ENCODE measurements at regions not wholly inside any gene's neighbourhood (a gene's known extent, or its start where the extent isn't known, plus 50 kb on each side); places are given as distances from the start of the nearest gene placed in this dataset.

DNA sequence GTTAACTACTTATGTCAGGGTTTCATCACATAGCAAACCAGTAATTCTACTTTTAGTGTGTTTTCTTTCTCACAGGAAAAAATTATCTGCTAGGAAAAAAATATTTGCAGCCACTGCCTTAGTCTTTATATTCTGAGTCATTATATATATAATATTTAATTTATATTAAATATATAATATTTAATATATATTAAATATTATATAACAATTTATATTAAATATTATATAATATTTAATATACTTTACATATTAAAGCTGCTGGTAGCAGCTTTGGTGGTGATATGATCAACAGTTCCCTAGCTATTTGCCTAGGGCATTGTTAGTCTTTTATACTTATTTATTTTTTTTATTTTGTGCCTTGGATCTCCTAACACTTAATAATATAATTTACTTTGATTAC, 381.6 kb downstream of the STIM2 start:
- TF ChIP-seq POLR2AphosphoS5 (IDR thresholded peaks at IDR 0.05; ENCODE audit: low read depth) (no peak), GABPA (IDR thresholded peaks at IDR 0.05; ENCODE audit: low read depth) (no peak), SPI1 (IDR thresholded peaks at IDR 0.05; ENCODE audit: borderline replicate concordance, low read depth) (no peak)
- TF ChIP-seq, protein P1, sequence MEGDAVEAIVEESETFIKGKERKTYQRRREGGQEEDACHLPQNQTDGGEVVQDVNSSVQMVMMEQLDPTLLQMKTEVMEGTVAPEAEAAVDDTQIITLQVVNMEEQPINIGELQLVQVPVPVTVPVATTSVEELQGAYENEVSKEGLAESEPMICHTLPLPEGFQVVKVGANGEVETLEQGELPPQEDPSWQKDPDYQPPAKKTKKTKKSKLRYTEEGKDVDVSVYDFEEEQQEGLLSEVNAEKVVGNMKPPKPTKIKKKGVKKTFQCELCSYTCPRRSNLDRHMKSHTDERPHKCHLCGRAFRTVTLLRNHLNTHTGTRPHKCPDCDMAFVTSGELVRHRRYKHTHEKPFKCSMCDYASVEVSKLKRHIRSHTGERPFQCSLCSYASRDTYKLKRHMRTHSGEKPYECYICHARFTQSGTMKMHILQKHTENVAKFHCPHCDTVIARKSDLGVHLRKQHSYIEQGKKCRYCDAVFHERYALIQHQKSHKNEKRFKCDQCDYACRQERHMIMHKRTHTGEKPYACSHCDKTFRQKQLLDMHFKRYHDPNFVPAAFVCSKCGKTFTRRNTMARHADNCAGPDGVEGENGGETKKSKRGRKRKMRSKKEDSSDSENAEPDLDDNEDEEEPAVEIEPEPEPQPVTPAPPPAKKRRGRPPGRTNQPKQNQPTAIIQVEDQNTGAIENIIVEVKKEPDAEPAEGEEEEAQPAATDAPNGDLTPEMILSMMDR (IDR thresholded peaks at IDR 0.05; ENCODE audit: insufficient read depth, low read length): no peak
- TF ChIP-seq, protein P2, sequence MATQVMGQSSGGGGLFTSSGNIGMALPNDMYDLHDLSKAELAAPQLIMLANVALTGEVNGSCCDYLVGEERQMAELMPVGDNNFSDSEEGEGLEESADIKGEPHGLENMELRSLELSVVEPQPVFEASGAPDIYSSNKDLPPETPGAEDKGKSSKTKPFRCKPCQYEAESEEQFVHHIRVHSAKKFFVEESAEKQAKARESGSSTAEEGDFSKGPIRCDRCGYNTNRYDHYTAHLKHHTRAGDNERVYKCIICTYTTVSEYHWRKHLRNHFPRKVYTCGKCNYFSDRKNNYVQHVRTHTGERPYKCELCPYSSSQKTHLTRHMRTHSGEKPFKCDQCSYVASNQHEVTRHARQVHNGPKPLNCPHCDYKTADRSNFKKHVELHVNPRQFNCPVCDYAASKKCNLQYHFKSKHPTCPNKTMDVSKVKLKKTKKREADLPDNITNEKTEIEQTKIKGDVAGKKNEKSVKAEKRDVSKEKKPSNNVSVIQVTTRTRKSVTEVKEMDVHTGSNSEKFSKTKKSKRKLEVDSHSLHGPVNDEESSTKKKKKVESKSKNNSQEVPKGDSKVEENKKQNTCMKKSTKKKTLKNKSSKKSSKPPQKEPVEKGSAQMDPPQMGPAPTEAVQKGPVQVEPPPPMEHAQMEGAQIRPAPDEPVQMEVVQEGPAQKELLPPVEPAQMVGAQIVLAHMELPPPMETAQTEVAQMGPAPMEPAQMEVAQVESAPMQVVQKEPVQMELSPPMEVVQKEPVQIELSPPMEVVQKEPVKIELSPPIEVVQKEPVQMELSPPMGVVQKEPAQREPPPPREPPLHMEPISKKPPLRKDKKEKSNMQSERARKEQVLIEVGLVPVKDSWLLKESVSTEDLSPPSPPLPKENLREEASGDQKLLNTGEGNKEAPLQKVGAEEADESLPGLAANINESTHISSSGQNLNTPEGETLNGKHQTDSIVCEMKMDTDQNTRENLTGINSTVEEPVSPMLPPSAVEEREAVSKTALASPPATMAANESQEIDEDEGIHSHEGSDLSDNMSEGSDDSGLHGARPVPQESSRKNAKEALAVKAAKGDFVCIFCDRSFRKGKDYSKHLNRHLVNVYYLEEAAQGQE (IDR thresholded peaks at IDR 0.05; ENCODE audit: insufficient replicate concordance, low read depth): no peak
- DNase-seq (ENCODE audit: low read depth in 1 of 2, low spot score in 1 of 2): no peak
- Histone ChIP-seq H3K4me3 (replicated peaks; ENCODE audit: insufficient read depth, low read length) (no peak overlapping the region), H3K27me3 (ENCODE audit: insufficient read depth, poor library complexity, severe bottlenecking) (no peaks in the 10 kb centered on the region), H3K27ac (replicated peaks) (no peak overlapping the region)

DNA sequence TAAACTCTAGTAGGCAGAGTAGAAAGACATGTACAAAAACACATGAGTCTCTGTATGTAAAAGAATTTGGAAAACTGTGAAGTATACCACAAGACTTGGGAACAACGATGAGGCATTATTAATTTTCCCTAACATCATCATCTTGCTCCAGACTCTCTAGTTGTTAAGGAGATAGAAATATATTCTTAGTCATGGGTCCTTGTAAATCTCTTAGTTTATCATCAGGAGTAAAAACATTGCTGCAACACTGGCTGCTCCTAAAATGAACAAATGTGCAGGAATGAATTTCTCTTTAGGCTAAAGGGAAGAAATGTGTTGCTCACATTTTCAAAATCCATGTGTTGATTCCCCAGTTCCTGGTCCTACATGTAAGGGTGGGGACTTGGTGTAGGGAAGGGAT, 384.6 kb downstream of the STIM2 start:
- no peaks in the 10 kb centered on the region for H3K27me3 ChIP-seq (ENCODE audit: insufficient read depth, poor library complexity, severe bottlenecking)
- TF ChIP-seq POLR2AphosphoS5 (IDR thresholded peaks at IDR 0.05; ENCODE audit: low read depth) (no peak), SPI1 (IDR thresholded peaks at IDR 0.05; ENCODE audit: borderline replicate concordance, low read depth) (no peak), GABPA (IDR thresholded peaks at IDR 0.05; ENCODE audit: low read depth) (no peak)
- TF ChIP-seq, protein P2 (IDR thresholded peaks at IDR 0.05; ENCODE audit: insufficient replicate concordance, low read depth): no peak
- TF ChIP-seq, protein P1 (IDR thresholded peaks at IDR 0.05; ENCODE audit: insufficient read depth, low read length): no peak
- no peak overlapping the region for H3K27ac ChIP-seq (replicated peaks)
- no peak overlapping the region for H3K4me3 ChIP-seq (replicated peaks; ENCODE audit: insufficient read depth, low read length)
- DNase-seq (ENCODE audit: low read depth in 1 of 2, low spot score in 1 of 2): no peak

DNA sequence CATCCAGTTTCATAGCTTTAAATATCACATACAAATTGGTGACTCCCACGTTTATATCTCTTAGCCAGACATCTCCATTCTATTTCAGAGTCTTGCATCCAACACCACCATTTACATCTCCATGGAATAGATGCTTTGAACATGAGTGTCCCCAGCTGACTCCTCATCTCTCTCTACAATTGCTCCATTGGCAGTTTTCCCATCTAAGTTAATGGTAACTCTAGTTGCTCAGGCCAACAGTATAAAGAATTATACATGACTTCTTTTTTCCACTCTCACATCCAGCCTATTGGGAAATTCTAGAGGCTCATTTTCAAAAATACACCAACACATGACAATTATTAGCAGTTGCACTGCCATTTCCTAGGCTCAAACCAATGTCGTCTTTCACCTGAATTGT, 388.2 kb downstream of the STIM2 start:
- Histone ChIP-seq H3K27me3 (ENCODE audit: insufficient read depth, poor library complexity, severe bottlenecking) (peaks cover 1% of the 10 kb centered on the region), H3K4me3 (replicated peaks; ENCODE audit: insufficient read depth, low read length) (no peak overlapping the region), H3K27ac (replicated peaks) (no peak overlapping the region)
- TF ChIP-seq GABPA (IDR thresholded peaks at IDR 0.05; ENCODE audit: low read depth) (no peak), POLR2AphosphoS5 (IDR thresholded peaks at IDR 0.05; ENCODE audit: low read depth) (no peak), SPI1 (IDR thresholded peaks at IDR 0.05; ENCODE audit: borderline replicate concordance, low read depth) (no peak)
- TF ChIP-seq, protein P2 (IDR thresholded peaks at IDR 0.05; ENCODE audit: insufficient replicate concordance, low read depth): no peak
- TF ChIP-seq, protein P1 (IDR thresholded peaks at IDR 0.05; ENCODE audit: insufficient read depth, low read length): no peak
- DNase-seq (ENCODE audit: low read depth in 1 of 2, low spot score in 1 of 2): no peak

Measured in HL-60 (cell line).